Liver (tissue), 3 donors: ENCODE measurements at regions not wholly inside any gene's neighbourhood (a gene's known extent, or its start where the extent isn't known, plus 50 kb on each side); places are given as distances from the start of the nearest gene placed in this dataset.

Experiments
- ATF3 ChIP-seq: IDR thresholded peaks from 2 replicates; pipeline ENCODE4 v1.6.1; 2016; ENCODE audit warnings: antibody characterized with exemption
- CTCF ChIP-seq: fragments of 150-350 bp; IDR thresholded peaks from 2 replicates; pipeline ENCODE4 v1.5.1; 2017; ENCODE audit warnings: improper control_type of control experiment, low read depth, low read length; ENCODE audit not compliant: missing input control
- JUND ChIP-seq, 2 donors: IDR thresholded peaks; 2 replicates each; pipeline ENCODE4 v1.6.1; 2016; ENCODE audit warnings: antibody characterized with exemption in 2 of 2
- MAX ChIP-seq: IDR thresholded peaks from 2 replicates; pipeline ENCODE4 v1.6.1; 2016; ENCODE audit warnings: antibody characterized with exemption
- RAD21 ChIP-seq, 2 donors: IDR thresholded peaks; 2 replicates each; pipeline ENCODE4 v1.6.1; 2016; ENCODE audit warnings: antibody characterized with exemption in 2 of 2, mild to moderate bottlenecking in 2 of 2
- RXRA ChIP-seq, 2 donors: IDR thresholded peaks; 2 replicates each; pipeline ENCODE4 v1.6.1; 2017 to 2018; ENCODE audit warnings: antibody characterized with exemption in 2 of 2, mild to moderate bottlenecking in 1 of 2
- ZBTB33 ChIP-seq: IDR thresholded peaks from 2 replicates; pipeline ENCODE4 v1.6.1; 2016; ENCODE audit warnings: antibody characterized with exemption
- donor health status: healthy.
- donor health status: healthy.

GRCh38 chr15:39192351-39192750 is 388.5 kb upstream of the THBS1 start:
- TF ChIP-seq CTCF (no peak), JUND (IDR thresholded peaks at IDR 0.05) (no peak), RXRA (IDR thresholded peaks at IDR 0.05) (no peak), RAD21 (IDR thresholded peaks at IDR 0.05) (no peak), ATF3 (no peak), MAX (no peak), ZBTB33 (no peak)
